HG03045 (cell line): ENCODE measurements at regions not wholly inside any gene's neighbourhood (a gene's known extent, or its start where the extent isn't known, plus 50 kb on each side); places are given as distances from the start of the nearest gene placed in this dataset.

ENCODE experiments used
- ATAC-seq: cut with Tn5 transposase; IDR thresholded peaks from one replicate; pipeline ENCODE4 v1.9.1; 2021; ENCODE audit warnings: mild to moderate bottlenecking, moderate library complexity; ENCODE audit not compliant: unreplicated experiment

DNA sequence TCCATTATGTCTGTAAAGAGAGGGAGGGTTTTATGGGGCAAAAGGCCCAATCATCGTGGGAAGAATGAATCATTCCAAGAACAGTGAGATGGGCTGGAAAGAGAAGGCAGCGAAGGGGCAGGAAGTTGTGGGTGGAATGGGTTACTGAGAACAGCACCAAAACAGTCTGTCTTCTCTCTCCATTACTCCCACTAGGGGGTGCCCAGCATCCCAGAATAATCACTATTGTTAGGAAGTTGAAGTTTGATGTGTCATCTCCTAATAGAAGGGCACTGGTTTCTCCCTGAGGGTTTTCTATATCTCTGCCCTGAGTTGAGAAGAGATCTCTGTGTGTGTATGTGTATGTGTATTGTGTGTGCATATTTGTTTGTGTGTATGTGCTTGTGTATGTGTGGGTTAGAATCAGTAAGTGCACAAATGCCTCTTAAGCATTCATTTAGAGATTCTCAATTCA lies 76.6 kb upstream of the MAP4K3 start:
- ATAC-seq = peak; percentile 80

DNA sequence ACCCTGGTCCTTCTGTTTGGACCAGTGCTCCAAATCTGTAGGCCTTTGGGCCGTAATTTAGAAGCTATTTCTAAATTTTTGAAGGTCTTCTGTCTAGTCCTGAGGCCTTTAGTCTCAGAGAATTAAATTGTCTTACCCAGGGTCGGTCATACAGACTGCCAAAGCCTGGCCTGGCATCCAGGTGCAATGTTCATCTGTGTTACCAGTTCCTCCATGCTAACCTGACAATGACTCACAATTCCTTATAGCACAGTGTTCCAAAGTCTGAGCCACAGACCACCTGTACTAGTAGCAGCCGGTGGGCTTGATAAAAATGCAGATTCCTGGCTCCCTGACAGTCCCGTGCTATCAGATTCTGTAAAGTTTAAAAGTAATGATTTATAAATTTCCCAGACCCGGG lies 77.7 kb upstream of the MAP4K3 start:
- no peak for ATAC-seq

DNA sequence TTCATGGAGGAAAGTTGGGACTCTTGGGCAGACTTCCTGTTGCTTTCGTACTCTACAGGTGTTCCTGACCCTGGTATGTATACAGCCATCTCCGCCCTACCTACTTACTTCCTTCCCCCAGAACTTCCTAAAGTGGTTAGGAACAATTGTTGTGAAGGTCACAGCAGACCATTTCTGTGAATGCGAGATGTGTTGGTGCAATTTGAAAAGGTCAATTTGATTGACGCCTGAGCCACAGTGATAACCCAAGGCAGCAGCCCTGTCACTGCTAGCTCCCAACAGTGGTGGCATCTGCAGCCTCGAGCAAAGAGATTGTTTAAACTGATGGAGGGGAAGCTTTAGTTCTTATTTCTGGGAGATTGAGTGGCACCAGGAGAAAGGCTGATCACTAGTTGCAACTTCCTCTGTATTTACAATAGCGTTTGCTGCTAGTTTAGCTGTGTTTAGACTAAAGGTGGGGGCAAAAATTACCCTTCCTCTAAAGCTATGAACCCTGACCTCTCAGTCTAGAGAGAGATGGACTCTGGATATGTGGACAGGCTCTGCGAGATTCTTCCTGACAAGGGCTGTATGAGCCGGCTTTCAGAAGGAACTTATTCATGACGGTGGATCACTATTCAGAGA lies 78.3 kb upstream of the MAP4K3 start:
- ATAC-seq = no peak

DNA sequence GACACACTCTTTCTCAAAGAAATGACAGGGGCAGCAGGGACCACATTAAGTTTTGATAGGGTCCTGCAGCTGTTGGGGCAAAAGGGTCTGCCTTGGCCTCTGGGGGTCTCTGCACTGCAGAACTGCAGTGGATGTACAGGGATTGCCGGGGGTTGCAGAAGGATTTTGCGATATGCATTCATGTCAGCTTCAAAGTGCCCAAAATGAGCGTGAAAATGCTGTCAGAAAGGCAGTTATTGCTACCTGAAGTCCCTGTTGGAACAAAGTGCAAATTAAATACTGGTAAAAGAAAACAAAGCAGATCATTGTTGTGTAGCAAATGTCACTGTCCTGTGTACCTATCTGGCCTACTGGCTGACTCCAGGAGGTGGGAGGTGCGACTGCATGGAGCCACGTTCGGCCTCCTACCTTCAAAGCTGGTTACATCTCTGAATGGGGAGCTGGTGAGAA lies 78.8 kb upstream of the MAP4K3 start:
- no peak for ATAC-seq

DNA sequence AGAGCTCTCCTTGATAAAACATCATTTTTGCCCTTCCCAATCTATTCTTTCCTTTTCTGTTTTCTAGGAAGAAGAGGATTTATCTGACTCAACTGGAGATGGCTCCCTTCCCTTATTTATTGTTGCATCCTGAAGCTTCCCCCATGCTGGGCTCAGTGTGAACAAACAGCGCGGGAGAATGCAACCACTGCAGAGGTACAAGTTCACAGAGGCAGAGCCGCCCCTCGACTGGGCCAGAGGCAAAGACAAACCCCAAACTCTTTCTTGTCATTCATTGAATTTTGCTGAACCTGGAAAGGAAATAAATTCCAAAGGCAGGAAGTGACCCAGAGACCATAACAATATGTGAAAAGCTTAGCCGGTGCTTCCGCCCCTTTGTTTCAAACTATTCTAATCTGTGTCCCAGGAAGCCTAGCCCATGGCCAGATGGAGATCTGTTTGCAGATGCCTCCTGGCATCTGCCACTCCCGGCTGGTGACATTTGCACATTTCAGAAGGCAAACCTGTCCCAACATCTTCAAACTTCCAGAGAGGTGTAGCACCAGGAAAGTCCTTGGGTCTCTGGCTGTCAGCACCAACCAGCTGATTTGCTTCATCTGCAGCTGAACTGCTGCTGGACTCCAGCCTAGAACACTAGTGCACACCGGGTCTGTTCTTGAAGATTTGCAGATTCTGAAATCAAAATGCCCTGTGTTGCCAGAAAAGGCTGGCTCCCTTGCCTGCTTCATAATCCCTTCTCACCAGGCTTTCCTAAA lies 79.4 kb upstream of the MAP4K3 start:
- ATAC-seq = no peak

DNA sequence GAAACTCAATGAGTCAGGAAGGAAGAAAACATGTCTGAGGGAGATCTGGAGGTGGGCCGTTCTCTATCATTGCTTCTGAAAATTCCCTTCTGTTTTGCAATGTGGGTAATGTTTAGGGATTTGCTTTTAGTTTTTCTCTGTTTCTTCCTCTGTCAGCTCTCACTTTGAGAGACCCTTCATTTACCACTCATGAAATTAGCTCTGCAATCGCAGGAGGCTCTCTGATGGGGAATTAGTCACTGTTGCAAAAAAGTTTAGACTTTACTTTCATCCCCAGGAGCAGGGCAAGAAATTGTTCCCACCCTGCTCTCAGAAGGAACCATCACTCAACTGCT lies 80.0 kb upstream of the MAP4K3 start:
- ATAC-seq = no peak

DNA sequence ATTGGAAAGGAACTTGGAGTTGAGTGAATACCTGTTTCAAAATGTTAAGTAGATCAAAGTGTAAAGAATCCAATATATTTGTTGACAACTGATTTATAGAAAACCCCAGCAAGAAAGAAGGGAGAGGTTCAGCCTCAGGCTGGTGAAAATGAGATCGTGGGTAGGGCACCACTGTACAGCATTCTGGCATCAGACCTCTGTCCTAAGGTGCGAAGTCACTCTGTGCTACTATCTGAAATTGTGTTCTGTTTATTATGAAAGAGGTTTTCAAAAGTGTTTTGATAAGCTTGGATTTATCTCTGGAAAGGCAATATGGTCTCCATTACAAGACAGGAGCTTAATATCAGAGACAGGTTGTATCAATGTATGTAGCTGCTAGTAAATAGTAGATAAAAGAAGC lies 80.5 kb upstream of the MAP4K3 start:
- no peak for ATAC-seq

DNA sequence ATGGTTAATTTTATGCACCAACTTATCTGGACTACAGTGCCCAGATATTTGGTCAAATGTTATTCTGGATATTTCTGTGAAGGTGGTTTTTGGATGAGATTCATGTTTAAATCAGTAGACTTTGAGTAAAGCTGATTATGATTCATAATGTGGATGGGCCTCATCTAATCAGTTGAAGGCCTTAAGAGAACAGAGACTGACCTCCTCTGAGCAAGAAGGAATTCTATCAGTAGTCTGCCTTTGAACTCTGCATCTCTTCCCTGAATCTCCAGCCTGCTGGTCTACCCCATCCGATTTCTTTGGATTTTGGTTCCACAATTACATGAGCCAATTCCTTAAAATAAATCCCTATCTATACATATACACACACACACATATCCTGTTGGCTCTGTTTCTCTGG lies 82.8 kb upstream of the MAP4K3 start:
- no peak for ATAC-seq

DNA sequence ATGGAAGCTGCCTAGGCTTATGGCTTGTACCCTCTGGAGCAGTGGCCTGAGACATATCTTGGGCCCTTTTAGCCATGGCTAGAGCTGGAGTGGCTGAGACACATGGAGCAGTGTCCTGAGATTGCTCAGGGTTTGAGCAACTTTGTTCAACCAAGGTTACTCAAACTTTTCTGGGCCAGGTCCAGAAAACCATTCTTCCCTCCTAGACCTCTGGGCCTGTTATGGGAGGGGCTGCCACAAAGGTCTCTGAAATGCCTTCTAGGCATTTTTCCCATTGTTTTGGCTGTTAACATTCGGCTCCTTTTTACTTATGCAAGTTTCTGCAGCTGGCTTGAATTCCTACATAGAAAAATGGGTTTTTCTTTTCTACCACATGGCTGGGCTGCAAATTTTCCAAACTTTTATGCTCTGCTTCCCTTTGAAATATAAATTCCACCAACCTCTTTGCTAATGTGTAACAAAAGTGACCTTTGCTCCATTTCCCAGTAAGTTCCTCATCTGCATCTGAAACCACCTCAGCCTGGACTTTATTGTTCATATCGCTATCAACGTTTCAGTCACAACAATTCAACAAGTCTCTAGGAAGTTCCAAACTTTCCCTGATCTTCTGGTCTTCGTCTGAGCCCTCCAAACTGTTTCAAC lies 84.9 kb upstream of the MAP4K3 start:
- ATAC-seq = no peak

DNA sequence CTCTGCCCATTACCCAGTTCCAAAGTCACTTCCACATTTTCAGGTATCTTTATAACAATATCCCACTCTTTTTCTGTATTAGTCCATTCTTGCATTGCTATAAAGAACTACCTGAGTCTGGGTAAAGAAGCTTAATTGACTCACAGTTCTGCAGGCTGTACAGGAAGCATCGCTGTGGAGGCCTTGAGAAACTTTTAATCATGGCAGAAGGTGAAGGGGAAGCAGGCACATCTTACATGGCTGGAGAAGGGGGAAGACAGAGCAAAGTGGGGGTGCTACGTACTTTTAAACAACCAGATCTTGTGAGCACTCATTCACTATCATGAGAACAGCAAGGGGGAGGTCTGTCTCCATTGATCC lies 85.4 kb upstream of the MAP4K3 start:
- no peak for ATAC-seq

DNA sequence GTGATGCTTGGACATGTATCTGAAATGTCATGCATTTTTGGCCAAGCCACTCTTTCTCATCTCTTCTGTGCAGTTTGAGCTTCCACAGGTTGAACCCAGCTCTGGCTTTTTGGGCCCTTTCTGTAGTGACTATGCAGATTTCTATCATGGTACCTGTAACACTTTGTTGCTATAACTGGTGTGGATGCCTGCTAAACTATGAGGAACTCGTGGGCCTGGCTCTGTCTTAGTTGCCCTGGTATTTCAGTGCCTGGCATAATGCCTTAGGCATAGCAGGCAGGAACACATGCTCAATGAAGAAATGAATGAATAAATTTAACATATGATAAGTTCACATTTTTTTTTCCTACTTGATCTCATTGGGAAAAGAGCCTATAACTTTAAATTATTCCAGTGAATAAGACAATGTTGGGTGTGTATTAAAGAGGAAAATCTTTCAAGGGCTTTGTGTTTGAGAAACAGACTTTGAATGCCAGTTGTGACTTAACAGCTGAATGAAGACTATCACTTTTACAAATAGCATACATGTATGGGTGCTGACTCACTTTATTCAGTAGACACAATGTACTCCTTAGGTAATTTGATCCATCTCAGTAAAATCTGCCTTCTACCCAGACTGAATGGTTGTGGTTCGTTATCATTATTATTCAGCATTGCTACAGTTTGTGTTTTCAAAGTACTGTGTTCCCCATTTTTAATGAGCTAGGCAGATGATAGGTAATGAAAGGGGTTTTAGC lies 86.4 kb upstream of the MAP4K3 start:
- no peak for ATAC-seq

DNA sequence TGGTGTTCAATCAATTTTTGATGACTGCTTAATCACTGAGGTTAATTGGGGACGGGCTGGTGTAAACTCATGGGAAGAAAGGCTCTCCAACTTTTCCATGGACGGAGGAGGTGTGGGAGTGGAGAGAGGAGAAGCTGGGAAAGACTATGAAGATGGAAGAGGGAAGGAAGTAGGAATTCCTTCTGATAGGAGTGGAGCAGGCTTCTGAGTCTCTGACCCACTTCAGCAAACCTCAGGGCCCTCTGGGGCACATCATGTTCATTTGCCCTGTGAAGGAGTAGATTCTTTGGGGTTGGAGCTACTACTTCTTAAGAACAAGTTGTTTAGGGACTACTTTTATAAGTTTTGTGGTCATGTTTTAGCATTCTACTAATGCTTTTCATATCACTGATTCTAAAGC lies 87.0 kb upstream of the MAP4K3 start:
- no peak for ATAC-seq

DNA sequence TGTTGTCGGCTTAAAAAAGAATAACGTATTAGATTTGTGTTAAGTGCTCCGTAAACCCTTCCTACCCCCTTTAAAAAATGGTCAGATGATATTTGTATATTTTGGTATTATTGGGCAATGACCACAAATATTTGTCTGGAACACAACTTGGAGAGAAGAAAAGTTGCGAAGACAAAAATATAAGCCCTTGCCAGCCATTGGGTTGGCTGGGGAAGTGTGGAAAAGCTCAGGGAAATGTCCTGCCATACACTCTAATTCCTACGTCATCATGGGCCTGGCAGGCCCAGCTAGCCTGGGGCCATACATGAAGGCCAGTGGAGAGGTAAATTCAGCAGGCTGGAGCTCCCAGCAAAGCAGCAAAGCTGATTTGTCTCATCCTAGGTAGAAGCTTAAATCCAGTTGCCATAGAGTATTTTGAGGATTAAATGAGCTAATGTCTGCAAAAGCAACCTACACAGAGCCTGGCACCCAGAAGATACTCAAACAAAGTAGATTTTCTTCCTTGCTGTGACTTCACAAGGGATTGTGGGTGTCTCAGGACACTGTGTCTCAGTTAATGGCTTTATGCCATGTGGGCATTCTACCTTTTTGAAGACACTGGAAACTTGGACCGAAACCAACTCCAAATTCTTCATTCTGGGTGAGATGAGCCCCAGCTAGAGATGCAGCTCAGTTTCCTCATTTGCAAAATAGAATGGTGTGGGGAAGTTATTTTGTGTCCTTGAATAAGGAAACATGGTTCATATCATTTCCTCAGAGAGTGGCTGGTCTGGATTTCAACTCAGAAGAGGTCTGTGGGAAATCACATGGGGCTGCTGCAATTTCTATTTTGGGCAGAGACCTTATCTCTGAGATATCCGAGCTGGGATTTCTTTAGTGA lies 87.9 kb upstream of the MAP4K3 start:
- ATAC-seq = no peak

DNA sequence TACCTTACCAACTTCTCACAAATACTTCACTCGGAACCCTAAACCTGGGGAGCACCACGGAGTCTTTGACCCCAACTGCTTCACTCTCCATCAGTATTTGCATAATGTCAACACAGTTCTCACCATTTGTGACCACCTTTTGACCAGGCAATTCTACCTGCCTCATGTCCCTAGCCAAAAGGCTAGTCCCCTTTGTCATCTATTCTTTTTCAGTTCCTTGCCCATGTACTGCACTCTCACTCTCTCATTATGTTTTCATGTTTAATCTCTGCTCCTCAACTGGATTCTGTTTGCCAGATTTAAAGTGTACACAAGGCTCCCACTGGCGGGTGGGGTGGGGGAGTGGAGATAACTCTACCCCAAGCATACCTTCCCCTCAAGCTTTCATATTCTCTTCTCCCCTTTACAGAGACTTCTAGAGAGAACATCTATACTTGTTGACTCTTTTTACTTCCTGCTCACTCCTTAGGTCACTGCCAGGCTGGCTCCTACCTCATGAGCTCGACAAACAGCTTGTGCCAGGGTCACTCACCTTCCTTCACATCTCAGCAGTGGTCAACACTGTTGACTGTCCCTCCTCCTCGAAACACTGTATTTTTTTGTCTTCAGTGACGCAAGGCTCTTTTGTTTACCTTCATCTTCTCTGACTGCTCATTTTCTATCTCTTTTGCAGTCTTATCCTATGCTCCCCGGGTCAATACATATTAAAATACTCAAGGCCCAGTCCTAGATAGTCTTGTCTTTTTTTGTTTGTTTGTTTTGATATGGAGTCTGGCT lies 88.7 kb upstream of the MAP4K3 start:
- no peak for ATAC-seq

DNA sequence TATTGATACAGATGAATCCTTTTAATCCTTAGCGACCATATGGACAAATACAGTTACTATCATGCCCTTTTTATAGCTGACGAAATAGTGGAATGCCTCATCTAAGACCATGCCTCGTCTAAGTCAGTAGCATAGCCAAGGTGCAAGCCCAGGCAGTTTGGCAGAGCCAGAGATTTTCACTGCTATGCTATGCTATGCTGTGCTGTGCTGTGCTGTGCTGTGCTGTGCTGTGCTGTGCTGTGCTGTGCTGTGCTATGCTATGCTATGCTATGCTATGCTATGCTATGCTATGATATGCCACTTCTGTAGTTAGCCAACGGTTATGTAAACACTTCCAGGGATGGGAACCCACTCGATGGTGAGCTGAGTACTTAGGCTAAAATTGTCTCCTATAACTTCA lies 91.6 kb upstream of the MAP4K3 start:
- ATAC-seq = no peak

DNA sequence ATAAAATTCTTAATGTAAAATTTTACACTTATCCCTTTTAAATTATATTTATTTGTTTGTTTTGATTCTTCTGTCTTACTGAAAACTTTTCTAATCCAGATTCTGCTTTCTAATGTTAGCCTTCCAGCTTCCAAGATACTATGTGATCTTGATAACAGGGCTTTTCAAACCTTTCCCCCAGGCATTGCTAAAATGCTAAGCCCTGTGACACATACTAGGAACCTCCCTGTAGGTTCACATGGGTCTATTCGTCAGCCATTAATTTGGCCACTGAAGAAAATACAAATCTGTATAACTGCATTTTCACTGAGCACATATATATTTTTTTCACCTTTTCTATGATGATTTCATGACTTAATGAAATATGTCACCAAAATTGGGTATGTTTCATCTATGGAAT lies 92.8 kb upstream of the MAP4K3 start:
- ATAC-seq = no peak

DNA sequence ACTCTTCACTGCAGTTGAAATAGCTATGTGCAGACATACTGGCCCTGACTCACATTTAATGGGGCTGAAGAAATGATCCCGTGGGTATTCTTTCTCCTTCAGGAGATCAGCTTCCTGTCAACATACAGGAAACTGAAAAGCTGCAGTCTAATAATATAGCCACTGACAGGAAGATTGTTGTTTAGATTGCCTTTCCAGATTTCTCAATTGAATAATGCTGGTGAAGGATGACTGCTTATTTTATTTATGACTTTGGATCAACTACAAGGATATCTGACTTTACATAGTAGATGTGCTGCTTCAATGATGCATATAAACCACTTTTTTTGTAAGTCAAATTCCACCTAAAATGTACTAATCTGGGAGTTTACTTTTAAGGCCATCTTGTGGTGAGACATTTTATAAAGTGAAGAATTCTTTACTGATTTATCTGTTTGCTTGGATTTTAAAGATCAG lies 93.4 kb upstream of the MAP4K3 start:
- no peak for ATAC-seq

DNA sequence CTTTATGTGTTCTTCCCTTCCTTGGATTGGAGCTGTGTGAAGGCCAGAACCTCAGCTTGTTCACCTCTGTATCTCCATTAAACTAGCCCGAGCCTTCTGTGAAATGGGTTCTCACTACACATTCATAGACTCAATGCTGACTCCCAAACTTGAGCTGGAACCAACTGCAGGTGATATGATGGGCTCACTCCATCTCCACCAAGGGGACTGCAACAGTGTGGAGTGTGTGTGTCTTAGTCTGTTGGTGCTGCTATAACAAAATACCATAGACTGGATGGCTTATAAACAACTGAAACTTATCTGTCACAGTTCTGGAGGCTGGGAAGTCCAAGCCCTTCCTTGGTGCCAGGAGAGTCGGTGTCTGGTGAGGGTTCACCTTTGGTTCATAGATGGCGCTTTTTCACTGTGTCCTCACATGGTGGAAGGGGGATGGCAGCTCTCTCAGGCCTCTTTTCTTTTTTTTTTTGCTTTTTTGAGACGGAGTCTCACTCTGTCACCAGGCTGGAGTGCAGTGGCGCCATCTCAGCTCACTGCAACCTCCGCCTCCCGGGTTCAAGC lies 94.2 kb upstream of the MAP4K3 start:
- ATAC-seq = no peak

DNA sequence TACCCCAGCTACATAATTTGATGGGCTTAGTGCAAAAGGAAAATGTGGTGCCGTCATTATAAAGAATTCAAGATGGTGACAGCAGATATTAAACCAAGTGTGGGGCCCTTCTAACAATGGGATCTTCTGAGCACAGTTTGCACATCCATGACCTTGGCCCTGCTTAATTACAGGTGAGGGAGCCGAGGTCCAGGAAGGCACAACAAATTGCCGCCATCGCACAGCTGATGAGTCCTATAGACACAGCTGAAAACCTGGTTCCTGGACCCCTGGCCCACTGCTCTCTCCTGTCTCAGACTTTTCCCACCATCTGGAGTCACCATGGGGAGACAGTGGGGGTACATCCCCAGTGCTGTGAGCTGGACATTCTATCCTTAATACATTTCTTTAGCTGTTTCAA lies 95.8 kb upstream of the MAP4K3 start:
- ATAC-seq = no peak
